ENCODE measurements at regions not wholly inside any gene's neighbourhood (a gene's known extent, or its start where the extent isn't known, plus 50 kb on each side); places are given as distances from the start of the nearest gene placed in this dataset.

DNA sequence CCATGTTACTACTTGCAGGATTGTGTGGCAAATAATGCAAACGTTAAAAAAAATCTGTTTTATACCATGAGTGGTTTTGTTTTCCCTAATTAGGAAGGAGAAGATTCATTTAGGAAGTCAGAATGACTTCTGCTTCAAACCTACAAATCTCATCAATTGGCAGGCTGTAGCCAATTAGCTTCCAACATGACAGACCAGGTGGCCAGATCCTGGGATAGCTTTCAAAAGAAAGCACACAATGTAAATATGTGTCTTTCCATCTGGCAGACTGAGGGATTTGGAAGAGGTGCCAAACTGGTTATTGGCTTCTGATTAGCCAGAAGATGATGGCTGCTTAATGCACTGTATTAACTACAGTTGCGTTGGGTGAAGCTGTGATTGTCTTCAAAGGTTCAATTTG, 432.8 kb downstream of the ANKRD50 start:
- no peak for DNase-seq

- no peak for DNase-seq
These were observed 430.1 kb downstream of the ANKRD50 start for GRCh38 chr4:124282301-124282898.

GRCh38 chr4:124288706-124289486, 423.6 kb downstream of the ANKRD50 start:
- DNase-seq, result no peak

DNA sequence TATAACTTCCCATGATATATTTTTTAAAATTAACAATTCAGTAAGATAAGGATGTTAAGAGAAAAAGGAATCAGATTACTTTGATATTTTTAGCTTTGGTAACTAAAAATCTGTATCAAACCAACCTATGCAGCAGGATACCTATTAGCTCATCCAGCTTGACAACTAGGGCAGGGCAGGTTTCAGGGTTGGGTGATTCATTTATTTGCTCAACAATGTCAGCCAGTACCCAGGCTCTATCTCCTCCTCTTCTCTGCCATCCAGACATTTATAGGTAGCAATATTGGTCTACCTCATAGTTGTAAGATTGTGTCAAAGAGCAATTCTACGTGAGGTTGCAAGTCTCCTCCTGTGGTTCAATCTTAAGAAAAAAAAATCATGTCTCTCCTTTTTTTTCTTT, 421.9 kb downstream of the ANKRD50 start:
- DNase-seq, result no peak

DNA sequence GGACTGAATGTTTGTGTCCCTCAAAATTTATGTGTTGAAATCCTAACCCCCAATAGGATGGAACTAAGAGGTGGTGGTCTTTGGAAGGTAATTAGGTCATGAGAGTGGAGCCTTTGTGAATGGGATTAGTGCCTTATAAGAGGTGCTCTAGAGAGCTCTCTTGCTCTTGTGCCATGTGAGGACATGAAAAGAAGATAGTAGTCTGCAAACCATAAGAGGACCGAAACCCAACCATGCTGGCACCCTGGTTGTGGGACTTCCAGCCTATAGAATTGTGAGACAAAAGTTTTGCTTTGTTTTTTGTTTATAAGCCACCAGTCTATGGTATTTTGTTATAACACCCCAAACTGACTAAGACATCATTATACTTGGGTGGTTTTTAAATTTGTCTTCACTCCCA, 417.1 kb downstream of the ANKRD50 start:
- DNase-seq, result no peak

DNA sequence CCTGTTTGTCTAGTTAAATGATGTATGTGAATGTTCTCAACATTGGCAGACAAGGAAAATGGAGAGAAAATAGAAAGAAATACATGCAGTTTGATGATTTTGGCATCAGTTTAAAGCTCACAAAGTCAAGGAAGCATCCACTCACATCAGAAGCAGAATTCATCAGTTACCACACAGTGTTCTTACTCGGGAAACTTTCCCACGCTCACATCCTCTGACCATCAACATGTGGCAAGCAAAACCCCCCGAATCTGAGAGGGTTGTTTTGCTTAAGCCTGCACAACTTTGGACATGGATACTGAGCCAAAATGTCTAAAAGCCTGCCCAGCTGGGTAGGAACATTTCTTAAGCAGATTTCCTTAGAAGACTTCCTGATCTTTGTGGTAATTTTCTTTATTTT, 407.6 kb downstream of the ANKRD50 start:
- no peak for DNase-seq

DNA sequence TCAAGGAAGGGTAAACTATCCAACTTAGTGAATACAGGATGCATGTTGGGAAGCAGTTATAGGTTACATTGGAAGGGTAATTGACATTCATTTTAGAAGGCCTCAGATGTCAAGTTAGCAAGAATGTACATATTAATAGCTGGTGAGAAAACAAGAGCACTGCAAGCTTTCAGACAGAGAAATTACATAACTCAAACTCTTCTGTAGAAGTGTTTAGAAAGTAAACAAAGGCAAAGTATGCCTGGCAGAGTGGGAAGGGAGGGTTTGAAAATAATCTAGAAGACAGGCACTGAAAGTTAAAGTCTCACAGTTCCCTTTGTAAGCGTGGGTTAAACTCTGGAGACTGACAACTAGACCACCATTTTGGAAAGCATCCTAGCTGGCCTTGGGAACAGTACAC, 406.2 kb downstream of the ANKRD50 start:
- DNase-seq, result no peak

DNA sequence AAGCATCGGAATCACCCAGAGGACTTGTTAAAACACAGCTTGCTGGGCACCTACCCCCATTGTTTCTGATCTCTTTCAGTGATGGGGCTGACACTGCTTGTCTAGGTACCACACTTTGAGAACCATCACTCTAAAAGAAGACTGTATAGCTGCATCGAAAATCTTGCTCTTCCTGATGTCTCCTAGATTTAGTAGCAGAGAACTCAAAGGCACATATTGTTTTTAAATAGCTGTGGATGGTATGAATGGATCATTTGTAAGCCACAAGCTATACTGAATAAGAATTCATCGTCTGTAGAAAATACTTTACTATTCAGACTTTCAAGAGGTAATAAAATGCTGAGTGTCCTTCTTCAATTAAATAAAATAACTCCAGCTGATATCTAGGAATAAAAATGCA, 405.4 kb downstream of the ANKRD50 start:
- no peak for DNase-seq

DNA sequence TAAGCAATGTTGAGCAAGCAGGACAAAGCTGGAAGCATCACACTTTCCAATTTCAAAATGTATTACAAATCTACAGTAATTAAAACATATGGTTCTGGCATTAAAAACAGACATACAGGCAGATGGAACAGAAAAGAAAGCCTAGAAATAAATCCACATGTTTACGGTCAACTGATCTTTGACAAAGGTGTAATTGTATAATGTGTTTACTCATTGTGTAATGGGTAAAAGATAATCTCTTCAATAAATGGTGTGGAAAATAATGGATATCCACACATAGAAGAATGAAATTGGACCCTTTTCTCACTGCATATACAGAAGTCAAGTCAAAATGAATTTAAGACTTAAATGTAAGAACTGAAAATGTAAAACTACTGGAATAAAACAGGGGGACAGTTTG, 394.2 kb downstream of the ANKRD50 start:
- DNase-seq, result no peak

DNA sequence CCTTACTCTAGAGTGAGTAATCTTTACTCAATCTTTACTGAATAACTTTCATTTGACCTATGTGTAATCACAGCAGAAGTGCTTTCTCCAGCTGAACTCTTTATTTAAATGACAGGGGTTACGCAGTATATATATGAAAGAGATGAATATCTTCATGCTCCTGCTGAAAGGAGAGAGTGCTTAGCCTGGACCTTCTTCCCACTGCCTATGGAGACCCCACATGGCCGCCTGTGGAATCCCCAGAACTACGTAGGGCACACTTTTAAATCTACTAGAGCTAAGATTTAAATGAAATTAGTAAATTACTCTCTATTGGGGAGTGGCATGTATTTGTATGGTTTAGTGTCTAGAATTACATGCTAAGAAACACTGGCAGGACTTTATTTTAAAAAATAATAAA, 391.2 kb downstream of the ANKRD50 start:
- DNase-seq, result no peak

- no peak for DNase-seq
These were observed 390.1 kb downstream of the ANKRD50 start for GRCh38 chr4:124322234-124323065.

DNA sequence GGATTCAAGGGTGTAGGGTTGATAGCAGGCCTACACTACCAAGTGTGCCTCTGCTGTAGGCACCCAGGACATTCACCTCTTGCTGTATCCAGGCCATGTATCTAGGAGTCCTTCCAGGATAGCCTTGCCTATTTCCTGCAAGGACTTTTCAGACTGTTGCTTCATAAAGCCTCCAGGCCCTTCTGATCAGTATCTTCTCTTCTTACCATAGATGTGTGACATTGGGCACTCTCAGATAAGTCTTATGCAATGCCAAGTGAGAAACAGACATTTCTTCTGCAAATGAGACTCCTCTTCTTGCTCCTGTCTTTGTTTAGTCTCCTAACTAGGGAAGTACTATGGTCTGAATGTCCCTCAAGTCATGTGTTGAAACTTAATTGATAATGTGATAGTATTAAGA, 386.8 kb downstream of the ANKRD50 start:
- no peak for DNase-seq

DNA sequence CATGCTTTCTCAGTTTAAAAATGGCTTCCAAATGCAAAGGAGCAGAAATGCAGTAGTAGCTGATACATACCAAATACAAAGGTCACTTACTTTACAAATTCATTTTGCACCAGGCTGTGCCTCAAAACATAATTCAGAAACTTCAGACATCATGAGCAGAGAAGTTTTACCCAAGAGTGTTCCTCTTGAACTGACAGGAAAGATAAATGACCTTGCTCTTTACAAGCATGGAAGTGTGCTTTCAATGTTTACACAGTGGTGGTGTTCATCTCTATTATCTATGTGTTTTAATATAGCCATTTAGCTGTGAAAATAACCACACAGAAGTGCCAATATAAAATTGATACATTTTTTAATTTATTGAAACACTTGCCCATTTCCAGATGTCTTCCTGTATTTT, 383.4 kb downstream of the ANKRD50 start:
- no peak for DNase-seq

- DNase-seq, result no peak
These were observed 382.5 kb downstream of the ANKRD50 start for GRCh38 chr4:124330045-124330444.

GRCh38 chr4:124331781-124332180, 380.8 kb downstream of the ANKRD50 start:
- no peak for DNase-seq

DNA sequence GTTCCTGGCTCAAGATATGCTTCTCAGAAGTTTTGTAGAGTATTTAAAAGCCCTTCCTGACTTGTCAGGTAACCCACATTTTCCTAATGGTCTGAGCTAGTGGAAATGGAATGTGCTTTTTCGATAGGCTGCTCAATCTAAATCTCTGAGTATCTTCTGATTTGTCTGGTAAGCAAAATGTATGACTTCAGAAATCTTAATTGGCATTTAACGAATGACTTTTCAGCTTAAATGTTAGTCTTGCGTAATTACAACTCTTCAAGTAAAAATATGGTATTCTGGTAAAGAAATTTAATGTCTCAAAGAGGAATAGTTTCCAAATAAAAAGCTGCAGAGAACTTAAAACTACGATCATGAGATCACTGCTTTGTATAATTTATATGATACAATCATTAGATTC, 379.1 kb downstream of the ANKRD50 start:
- DNase-seq, result no peak

DNA sequence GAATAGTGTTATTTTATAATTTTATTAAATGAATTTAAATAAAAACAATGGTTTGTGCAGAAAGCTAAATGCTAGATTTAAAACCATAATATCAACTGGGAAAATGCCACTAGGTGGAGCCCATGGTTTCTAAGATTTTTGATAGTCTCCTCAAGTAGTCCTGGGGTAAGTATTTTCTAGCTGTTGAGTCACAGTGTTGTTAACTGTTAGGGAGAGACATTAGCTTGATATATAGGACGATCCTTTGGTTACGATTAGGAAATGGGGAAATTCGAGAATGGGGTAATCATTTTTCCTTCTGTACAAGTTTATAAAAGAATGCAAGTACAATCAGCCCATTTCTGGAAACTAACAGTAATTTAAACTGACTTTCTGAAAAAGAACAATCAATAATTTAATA, 378.4 kb downstream of the ANKRD50 start:
- no peak for DNase-seq

DNA sequence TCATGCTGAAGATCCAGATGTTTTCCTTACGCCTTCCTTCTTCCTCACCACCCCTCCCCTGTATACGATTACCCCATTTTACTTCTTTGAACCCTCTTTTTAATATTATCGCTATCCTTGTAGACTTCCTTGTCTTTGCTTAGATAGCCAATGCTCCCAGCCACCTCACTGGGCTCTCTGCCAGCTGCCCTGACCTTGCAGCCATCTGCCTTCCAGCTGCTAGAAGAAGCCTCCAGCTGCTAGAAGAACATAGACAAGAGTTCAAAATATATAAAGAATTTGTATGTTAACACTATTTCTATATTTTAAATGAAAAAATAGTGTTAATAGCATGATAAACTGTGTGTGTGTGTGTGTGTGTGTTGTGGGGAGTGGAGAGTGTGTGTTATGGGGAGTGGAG, 374.7 kb downstream of the ANKRD50 start:
- no peak for DNase-seq

DNA sequence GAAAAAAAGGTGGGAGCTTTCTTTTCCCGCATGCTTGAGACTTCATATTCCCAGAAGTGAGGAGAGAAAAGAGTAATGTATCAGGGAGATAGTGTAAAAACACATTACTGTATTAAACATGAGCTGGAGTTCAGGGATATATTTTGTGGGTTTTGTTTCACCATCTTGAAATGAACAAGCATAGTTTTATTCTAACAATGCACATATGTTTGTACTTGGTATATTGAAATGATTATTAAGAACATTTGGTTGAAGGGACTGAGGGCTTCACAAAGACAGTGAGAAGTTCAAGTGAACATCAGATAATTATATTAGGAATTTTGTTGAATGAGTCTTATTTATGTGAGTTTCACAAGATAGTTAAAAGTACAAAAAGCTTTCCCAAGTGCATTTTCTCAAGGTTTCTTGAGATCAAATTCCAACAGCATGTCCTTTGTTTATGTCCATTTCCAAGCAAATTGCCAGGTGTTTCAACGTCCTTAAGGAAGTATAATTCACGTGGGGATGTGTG, 368.8 kb downstream of the ANKRD50 start:
- DNase-seq, result no peak

DNA sequence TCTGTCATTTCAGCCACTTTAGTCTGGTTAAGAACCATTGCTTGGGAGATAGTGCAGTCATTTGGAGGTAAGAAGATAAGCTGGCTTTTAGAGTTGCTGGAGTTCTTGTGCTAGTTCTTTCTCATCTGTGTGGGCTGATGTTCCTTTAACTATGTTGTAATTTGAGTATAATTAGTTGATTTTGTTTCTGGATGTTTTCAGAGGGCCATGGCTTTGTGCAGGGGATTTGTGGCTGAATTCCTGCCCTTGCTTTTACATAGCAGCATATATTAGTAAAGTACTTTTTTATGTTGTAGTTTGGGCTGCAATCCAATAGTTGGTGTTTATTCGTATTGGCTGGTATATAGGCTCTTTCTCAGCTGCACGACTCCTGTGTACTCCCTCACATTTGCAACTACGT, 339.6 kb downstream of the ANKRD50 start:
- no peak for DNase-seq

DNA sequence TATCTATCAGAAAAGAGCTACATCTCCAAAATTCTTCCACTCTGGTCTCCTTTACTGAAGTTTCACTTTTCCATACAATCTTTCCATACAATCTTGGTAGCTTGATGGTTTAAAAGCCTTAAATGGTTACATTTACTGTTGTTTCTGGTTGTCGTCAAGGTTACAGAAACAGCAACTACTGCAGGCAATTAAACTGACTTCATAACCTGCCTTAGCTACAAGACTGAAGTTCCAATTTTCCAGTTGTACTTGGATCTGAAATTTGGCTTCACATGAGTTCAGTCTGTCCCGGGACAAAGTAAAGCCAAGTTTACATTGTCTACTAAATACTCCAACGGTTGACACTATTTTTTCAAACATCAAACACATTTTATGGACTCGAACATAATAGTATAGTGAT, 326.4 kb downstream of the ANKRD50 start:
- no peak for DNase-seq

DNA sequence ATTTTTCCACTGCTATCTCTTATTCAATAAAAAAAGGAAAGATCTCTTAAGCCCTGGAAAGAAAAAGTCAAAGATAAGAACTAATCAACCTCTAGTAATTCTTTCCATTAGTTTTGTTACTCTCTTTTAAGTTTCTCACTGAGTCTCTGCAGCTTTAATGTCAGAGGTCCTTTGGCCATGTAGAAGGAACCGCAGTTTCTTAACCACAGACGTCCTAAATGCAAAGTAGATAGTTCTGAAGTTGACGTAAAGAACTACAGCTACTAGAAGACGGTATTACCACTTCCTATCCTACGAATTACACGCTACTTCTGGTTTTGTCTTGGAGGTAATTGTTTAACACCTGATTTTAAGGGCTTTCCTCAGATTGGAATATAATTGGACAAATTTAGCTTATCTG, 325.9 kb downstream of the ANKRD50 start:
- DNase-seq, result no peak

- DNase-seq, result no peak
These were observed 322.9 kb downstream of the ANKRD50 start for GRCh38 chr4:124389591-124389990.

GRCh38 chr4:124390861-124391260, 321.7 kb downstream of the ANKRD50 start:
- no peak for DNase-seq

All from CD4-positive, alpha-beta T cell treated with Interleukin-6 for 4 hours (primary cell).